Body of pancreas (tissue), 4 donors: ENCODE measurements at regions not wholly inside any gene's neighbourhood (a gene's known extent, or its start where the extent isn't known, plus 50 kb on each side); places are given as distances from the start of the nearest gene placed in this dataset.

Source experiments
- ATAC-seq: fragments of 150-250 bp; one replicate; pipeline ENCODE4 v1.9.1; 2016
- DNase-seq, 4 donors: peaks; one replicate each; pipeline ENCODE4 v3.0.0-alpha.2; 2019
- H3K27ac ChIP-seq, 4 donors: fragments of 200-600 bp; sonication (generic); 1 replicate in 3 of 4; 2 replicates in 1 of 4; pipeline versions ENCODE4 v1.5.1 to v1.6.1; 2016 to 2019; ENCODE audit warnings: mild to moderate bottlenecking in 1 of 4, mixed read lengths in 1 of 4, moderate library complexity in 1 of 4
- H3K27me3 ChIP-seq, 2 donors: fragments of 200-600 bp; sonication (generic); one replicate each; pipeline ENCODE4 v1.6.0; 2016; ENCODE audit warnings: mild to moderate bottlenecking in 1 of 2
- H3K36me3 ChIP-seq, 2 donors: fragments of 200-600 bp; sonication (generic); replicated peaks in 1 of 2; 2 replicates each; pipeline ENCODE4 v1.5.1; 2016; ENCODE audit warnings: low read depth in 2 of 2; ENCODE audit not compliant: insufficient read depth in 1 of 2
- H3K4me1 ChIP-seq: fragments of 200-600 bp; sonication (generic); one replicate; pipeline ENCODE4 v1.6.0; 2016
- H3K4me3 ChIP-seq, 2 donors: fragments of 200-600 bp; sonication (generic); 1 replicate in 1 of 2; 2 replicates in 1 of 2; pipeline ENCODE4 v1.5.1; 2016 to 2019
- H3K9me3 ChIP-seq, 3 donors: fragments of 200-600 bp; sonication (generic); 1 replicate in 2 of 3; 2 replicates in 1 of 3; pipeline ENCODE4 v1.5.1; 2016
- CTCF ChIP-seq, 7 experiments: fragments of 450-650 bp in 4 of 7; fragments of 200-600 bp in 3 of 7; sonication (generic) in 3 of 7; IDR thresholded peaks; one replicate each; pipeline ENCODE4 v1.5.1; 2016 to 2019; ENCODE audit warnings: antibody characterized with exemption in 7 of 7
- POLR2A ChIP-seq, 3 donors: fragments of 450-650 bp; IDR thresholded peaks; one replicate each; pipeline ENCODE4 v1.6.1; 2016; ENCODE audit warnings: antibody characterized with exemption in 3 of 3, mild to moderate bottlenecking in 2 of 3
- WGBS, 2 donors: methylation state at CpG; one replicate each; pipeline ENCODE4 v1.1.5; 2017; 5-methylcytosine and 5-hydroxymethylcytosine counted together
- intact Hi-C: fragments of 100-400 bp; cut with DNase I; formaldehyde crosslinking; loops from one replicate; pipeline ENCODE4 v1.15.1; 2023

GRCh38 chr12:98045395-98045794, 470.0 kb upstream of the TMPO start:
- no peak overlapping the region for H3K27ac ChIP-seq
- no peaks in the 10 kb centered on the region for H3K27me3 ChIP-seq
- H3K9me3 ChIP-seq = no peaks in the 10 kb centered on the region
- TF ChIP-seq POLR2A (IDR thresholded peaks at IDR 0.05) (no peak), CTCF (IDR thresholded peaks at IDR 0.05) (no peak)
- no peak for ATAC-seq
- H3K4me3 ChIP-seq = no peak overlapping the region
- DNase-seq = no peak
- no peaks in the 10 kb centered on the region for H3K4me1 ChIP-seq
- WGBS, 2 donors = 64 to 68% methylated on average over 4 of the region's 4 CpGs
- H3K36me3 ChIP-seq = no peaks in the 10 kb centered on the region
- intact Hi-C loops = no loop called here

- H3K27ac ChIP-seq = no peak overlapping the region
- H3K27me3 ChIP-seq = no peaks in the 10 kb centered on the region
- intact Hi-C loops = no loop called here
- ATAC-seq (no peak), DNase-seq (no peak)
- TF ChIP-seq CTCF (IDR thresholded peaks at IDR 0.05) (no peak), POLR2A (IDR thresholded peaks at IDR 0.05) (no peak)
- no peaks in the 10 kb centered on the region for H3K9me3 ChIP-seq
- no peak overlapping the region for H3K4me3 ChIP-seq
- H3K36me3 ChIP-seq = no peaks in the 10 kb centered on the region
- no peaks in the 10 kb centered on the region for H3K4me1 ChIP-seq
Observed at GRCh38 chr12:98048326-98048725, 467.1 kb upstream of the TMPO start.

GRCh38 chr12:98053202-98053601, 462.2 kb upstream of the TMPO start:
- ATAC-seq = no peak
- H3K9me3 ChIP-seq = no peaks in the 10 kb centered on the region
- no peaks in the 10 kb centered on the region for H3K27me3 ChIP-seq

GRCh38 chr12:98057701-98058100, 457.7 kb upstream of the TMPO start:
- intact Hi-C loops = no loop called here
- TF ChIP-seq POLR2A (IDR thresholded peaks at IDR 0.05) (no peak), CTCF (IDR thresholded peaks at IDR 0.05) (no peak)
- DNase-seq = no peak
- no peaks in the 10 kb centered on the region for H3K36me3 ChIP-seq
- no peaks in the 10 kb centered on the region for H3K4me1 ChIP-seq
- H3K27ac ChIP-seq = no peak overlapping the region
- no peak for ATAC-seq
- H3K4me3 ChIP-seq = no peak overlapping the region
- H3K9me3 ChIP-seq = no peaks in the 10 kb centered on the region
- H3K27me3 ChIP-seq = no peaks in the 10 kb centered on the region
- 78 to 90% methylated on average over 1 of the region's 1 CpG for WGBS, 2 donors

More at GRCh38 chr12:98053202-98053601, 462.2 kb upstream of the TMPO start:
- Histone ChIP-seq H3K36me3 (no peaks in the 10 kb centered on the region), H3K27ac (no peak overlapping the region), H3K4me1 (no peaks in the 10 kb centered on the region), H3K4me3 (no peak overlapping the region)
- DNase-seq = no peak
- intact Hi-C loops = no loop called here
- TF ChIP-seq POLR2A (IDR thresholded peaks at IDR 0.05) = no peak
- TF ChIP-seq CTCF (IDR thresholded peaks at IDR 0.05) = no peak
- WGBS, 2 donors = 66 to 71% methylated on average over 2 of the region's 2 CpGs

GRCh38 chr12:98058213-98058612, 457.2 kb upstream of the TMPO start:
- DNase-seq (no peak), ATAC-seq (no peak)
- Histone ChIP-seq H3K9me3 (no peaks in the 10 kb centered on the region), H3K36me3 (no peaks in the 10 kb centered on the region), H3K27ac (no peak overlapping the region), H3K4me3 (no peak overlapping the region), H3K27me3 (no peaks in the 10 kb centered on the region), H3K4me1 (no peaks in the 10 kb centered on the region)
- no peak for TF ChIP-seq POLR2A (IDR thresholded peaks at IDR 0.05)
- no peak for TF ChIP-seq CTCF (IDR thresholded peaks at IDR 0.05)
- WGBS, 2 donors = 58 to 69% methylated on average over 4 of the region's 4 CpGs
- intact Hi-C loops = no loop called here
